IMR-90 (cell line): ENCODE measurements at regions not wholly inside any gene's neighbourhood (a gene's known extent, or its start where the extent isn't known, plus 50 kb on each side); places are given as distances from the start of the nearest gene placed in this dataset.

ENCODE experiments used
- ATAC-seq: fragments of 200-7000 bp; cut with Tn5 transposase; 2 replicates; pipeline ENCODE4 v1.9.1; 2020; ENCODE audit warnings: low read depth, mild to moderate bottlenecking, moderate library complexity
- BruUV-seq: library from RNA; stranded (reverse); fragments of 400-500 nt; replicated peaks from 2 replicates; lab custom pipeline; 2021; lab: Mats Ljungman, UMichigan
- CTCF ChIA-PET: fragments of 300-600 bp; formaldehyde crosslinking; extraction: SDS; loops from one replicate; lab custom pipeline; 2021; ENCODE audit warnings: antibody characterized with exemption; lab: Yijun Ruan, JAX
- POLR2A ChIA-PET: fragments of 300-600 bp; sonication (Branson Sonifier 250); formaldehyde crosslinking; loops from one replicate; lab custom pipeline; 2022; ENCODE audit warnings: antibody characterized with exemption; ENCODE audit not compliant: unreplicated experiment; lab: Charles Lee
- DNase-seq: peaks from one replicate; pipeline ENCODE4 v3.0.0; 2013
- H2AFZ ChIP-seq: replicated peaks from 2 replicates; pipeline ENCODE3; 2013; ENCODE audit warnings: low read length, mild to moderate bottlenecking; ENCODE audit not compliant: poor library complexity
- H2AK5ac ChIP-seq: 2 replicates; pipeline ENCODE4 v1.6.1; 2013; ENCODE audit warnings: low read depth, low read length, inconsistent platforms
- H2AK9ac ChIP-seq: replicated peaks from 2 replicates; pipeline ENCODE3; 2013; ENCODE audit warnings: mild to moderate bottlenecking, low read depth, low read length, moderate library complexity; ENCODE audit not compliant: poor library complexity
- H2BK120ac ChIP-seq: 2 replicates; pipeline ENCODE4 v1.6.1; 2013; ENCODE audit warnings: low read depth, low read length, inconsistent platforms
- H2BK15ac ChIP-seq: 3 replicates; pipeline ENCODE4 v1.6.1; 2013; ENCODE audit warnings: low read depth, low read length, inconsistent platforms
- H2BK20ac ChIP-seq: 2 replicates; pipeline ENCODE4 v1.6.1; 2013; ENCODE audit warnings: low read depth, mild to moderate bottlenecking, inconsistent platforms, low read length, moderate library complexity
- H2BK5ac ChIP-seq: 2 replicates; pipeline ENCODE4 v1.6.1; 2013; ENCODE audit warnings: mild to moderate bottlenecking, low read depth, low read length, inconsistent platforms; ENCODE audit not compliant: poor library complexity, severe bottlenecking
- H3K14ac ChIP-seq: replicated peaks from 2 replicates; pipeline ENCODE4 v1.6.1; 2013; ENCODE audit warnings: low read depth, low read length, inconsistent platforms
- H3K18ac ChIP-seq: 2 replicates; pipeline ENCODE4 v1.6.1; 2013; ENCODE audit warnings: low read depth, low read length, control low read depth
- H3K23ac ChIP-seq: 2 replicates; pipeline ENCODE4 v1.6.1; 2013; ENCODE audit warnings: low read depth, low read length, inconsistent platforms
- H3K27ac ChIP-seq: 2 replicates; pipeline ENCODE4 v1.5.1; 2013; ENCODE audit warnings: mild to moderate bottlenecking, control low read depth, low read length; ENCODE audit not compliant: insufficient read depth
- H3K27me3 ChIP-seq: 2 replicates; pipeline ENCODE4 v1.6.1; 2013; ENCODE audit warnings: low read length; ENCODE audit not compliant: control insufficient read depth, insufficient read depth
- H3K36me3 ChIP-seq: 2 replicates; pipeline ENCODE4 v1.6.1; 2013; ENCODE audit warnings: low read length, mixed read lengths; ENCODE audit not compliant: control insufficient read depth, insufficient read depth
- H3K4ac ChIP-seq: 2 replicates; pipeline ENCODE4 v1.6.1; 2013; ENCODE audit warnings: low read depth, low read length, inconsistent platforms
- H3K4me1 ChIP-seq: 2 replicates; pipeline ENCODE4 v1.6.1; 2013; ENCODE audit warnings: low read length, mixed read lengths; ENCODE audit not compliant: control insufficient read depth, insufficient read depth
- H3K4me2 ChIP-seq: 2 replicates; pipeline ENCODE4 v1.6.1; 2013; ENCODE audit warnings: low read depth, mild to moderate bottlenecking, control low read depth, low read length, moderate library complexity
- H3K4me3 ChIP-seq: 2 replicates; pipeline ENCODE4 v1.5.1; 2013; ENCODE audit warnings: low read depth, mild to moderate bottlenecking, control low read depth, low read length, moderate library complexity; ENCODE audit not compliant: insufficient read depth
- H3K56ac ChIP-seq: 2 replicates; pipeline ENCODE4 v1.6.1; 2013; ENCODE audit warnings: low read length, inconsistent platforms; ENCODE audit not compliant: insufficient read depth; ENCODE audit errors: extremely low read depth
- H3K79me1 ChIP-seq, 2 experiments: 2 replicates each; pipeline ENCODE4 v1.6.1; 2013; ENCODE audit warnings: low read length in 2 of 2, inconsistent platforms in 1 of 2, low read depth in 1 of 2
- H3K9ac ChIP-seq: 2 replicates; pipeline ENCODE4 v1.6.1; 2013; ENCODE audit warnings: low read depth, low read length, control low read depth
- H3K9me1 ChIP-seq: 2 replicates; pipeline ENCODE4 v1.6.1; 2013; ENCODE audit warnings: low read length, inconsistent platforms; ENCODE audit not compliant: insufficient read depth
- H3K9me3 ChIP-seq: 2 replicates; pipeline ENCODE4 v1.6.1; 2013; ENCODE audit warnings: low read length; ENCODE audit not compliant: control insufficient read depth, insufficient read depth
- H4K20me1 ChIP-seq: 2 replicates; pipeline ENCODE4 v1.6.1; 2013; ENCODE audit warnings: low read length, inconsistent platforms; ENCODE audit not compliant: insufficient read depth
- H4K5ac ChIP-seq: 2 replicates; pipeline ENCODE4 v1.6.1; 2013; ENCODE audit warnings: mild to moderate bottlenecking, low read depth, low read length, control low read depth
- H4K8ac ChIP-seq, 2 experiments: 2 replicates each; pipeline ENCODE4 v1.6.1; 2013; ENCODE audit warnings: low read depth in 2 of 2, low read length in 2 of 2, control low read depth in 1 of 2, inconsistent platforms in 1 of 2
- H4K91ac ChIP-seq: 2 replicates; pipeline ENCODE4 v1.6.1; 2013; ENCODE audit warnings: low read depth, low read length, inconsistent platforms; ENCODE audit not compliant: insufficient read depth
- BHLHE40 ChIP-seq: fragments of 150-350 bp; IDR thresholded peaks from 2 replicates; pipeline ENCODE4 v1.6.1; 2016; ENCODE audit warnings: mild to moderate bottlenecking, low read depth, low read length
- CEBPB ChIP-seq: IDR thresholded peaks from 2 replicates; pipeline ENCODE4 v1.6.1; 2012; ENCODE audit warnings: low read depth, low read length, improper control_type of control experiment
- CHD1 ChIP-seq: IDR thresholded peaks from 2 replicates; pipeline ENCODE4 v1.6.1; 2012; ENCODE audit warnings: low read depth, low read length, improper control_type of control experiment
- FOS ChIP-seq: fragments of 150-350 bp; IDR thresholded peaks from 2 replicates; pipeline ENCODE4 v1.6.1; 2016; ENCODE audit warnings: low read depth, low read length
- MAFK ChIP-seq: IDR thresholded peaks from 2 replicates; pipeline ENCODE4 v1.6.1; 2012; ENCODE audit warnings: low read depth, low read length, improper control_type of control experiment
- MAZ ChIP-seq: IDR thresholded peaks from 2 replicates; pipeline ENCODE4 v1.6.1; 2012; ENCODE audit warnings: low read depth, mild to moderate bottlenecking, low read length, improper control_type of control experiment, moderate library complexity, borderline replicate concordance
- MXI1 ChIP-seq: IDR thresholded peaks from 2 replicates; pipeline ENCODE4 v1.6.1; 2012; ENCODE audit warnings: low read depth, mild to moderate bottlenecking, low read length, moderate library complexity, borderline replicate concordance
- NFE2L2 ChIP-seq: fragments of 150-350 bp; IDR thresholded peaks from 2 replicates; pipeline ENCODE4 v1.6.1; 2016; ENCODE audit warnings: low read depth, mild to moderate bottlenecking, low read length
- POLR2A ChIP-seq: IDR thresholded peaks from 2 replicates; pipeline ENCODE4 v1.6.1; 2012; ENCODE audit warnings: mild to moderate bottlenecking, low read depth, low read length
- RAD21 ChIP-seq: IDR thresholded peaks from 2 replicates; pipeline ENCODE4 v1.6.1; 2012; ENCODE audit warnings: low read length, improper control_type of control experiment
- RCOR1 ChIP-seq: IDR thresholded peaks from 2 replicates; pipeline ENCODE4 v1.6.1; 2012; ENCODE audit warnings: mild to moderate bottlenecking, low read length, improper control_type of control experiment; ENCODE audit not compliant: insufficient replicate concordance
- RFX5 ChIP-seq: IDR thresholded peaks from 2 replicates; pipeline ENCODE4 v1.8.0; 2012; ENCODE audit warnings: low read depth, mild to moderate bottlenecking, low read length, moderate library complexity
- SMC3 ChIP-seq: fragments of 150-350 bp; IDR thresholded peaks from 2 replicates; pipeline ENCODE4 v1.6.1; 2016; ENCODE audit warnings: low read depth, mild to moderate bottlenecking, antibody characterized with exemption, low read length, moderate library complexity
- WGBS, 2 experiments: methylation state at CpG; one replicate each; pipeline versions ENCODE4 v1.1.5 to v1.1.7; 2013; ENCODE audit warnings: missing lambda C conversion rate in 2 of 2; ENCODE audit not compliant: insufficient read length in 1 of 2; ENCODE audit errors: extremely low coverage in 2 of 2; 5-methylcytosine and 5-hydroxymethylcytosine counted together
- dilution Hi-C: fragments of 300-500 bp; cut with HindIII; formaldehyde crosslinking; loops from one replicate; pipeline ENCODE4 v1.14.3; 2018; ENCODE audit warnings: low sequenced_read_pairs; ENCODE audit not compliant: unreplicated experiment
- in situ Hi-C: fragments of 300-500 bp; cut with MboI; formaldehyde crosslinking; loops from 3 replicates; pipeline ENCODE4 v1.14.3; 2019; ENCODE audit warnings: low sequenced_read_pairs, inconsistent platforms, mixed read lengths
- intact Hi-C: fragments of 100-400 bp; cut with micrococcal nuclease; formaldehyde crosslinking; loops from 2 replicates; pipeline ENCODE4 v1.10.0; 2022
- TF ChIP-seq, protein P1 (sequence below): conservative IDR thresholded peaks from 2 replicates; pipeline ENCODE4 v1.5.1; 2012; ENCODE audit warnings: mild to moderate bottlenecking, low read depth, low read length, improper control_type of control experiment
- TF ChIP-seq, protein P2 (sequence below): fragments of 150-350 bp; IDR thresholded peaks from 2 replicates; pipeline ENCODE4 v1.6.1; 2017; ENCODE audit warnings: mild to moderate bottlenecking, antibody characterized with exemption, low read length, low read depth
- TF ChIP-seq, protein P3 (sequence below): fragments of 150-350 bp; IDR thresholded peaks from 2 replicates; pipeline ENCODE4 v1.6.1; 2016; ENCODE audit warnings: low read depth, mild to moderate bottlenecking, low read length, moderate library complexity, borderline replicate concordance

DNA sequence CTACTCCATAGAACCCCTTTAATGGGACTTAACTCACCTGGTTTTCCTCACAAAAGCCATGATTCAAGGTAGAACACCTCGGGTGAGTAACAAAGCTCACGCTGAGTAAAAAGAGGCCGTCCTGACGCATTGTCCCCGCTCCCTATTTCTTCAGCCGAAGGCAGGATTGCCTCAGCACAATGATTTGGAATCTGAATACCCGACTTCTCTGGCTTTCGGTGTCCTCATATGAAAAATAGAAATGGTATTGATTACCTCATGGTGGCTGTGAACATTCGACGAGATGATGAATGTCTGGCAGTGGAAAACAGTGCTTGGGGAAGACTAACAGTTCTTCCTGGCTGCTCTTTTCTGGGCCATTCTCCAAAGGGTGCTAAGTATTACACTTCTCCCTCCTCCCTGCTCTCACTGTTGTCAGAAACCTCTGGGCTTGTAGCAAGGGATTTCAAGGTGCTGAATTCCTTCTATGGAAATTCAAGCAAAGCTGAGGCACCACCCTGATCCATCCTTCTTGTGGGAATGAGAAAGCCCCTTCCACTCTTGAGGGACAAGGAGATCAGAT, 148.3 kb downstream of the C1orf94 start:
- H2BK120ac ChIP-seq: no peak overlapping the region
- 35% methylated on average over 2 of the region's 10 CpGs; no CpG with 5 or more reads in 1 of the 2 experiments for WGBS, 2 experiments
- H3K4me2 ChIP-seq: no peak overlapping the region
- no peak overlapping the region for H4K5ac ChIP-seq
- no peak overlapping the region for H4K8ac ChIP-seq
- H3K9me3 ChIP-seq: peaks cover 24% of the 10 kb centered on the region
- no peaks in the 10 kb centered on the region for H3K9me1 ChIP-seq
- H3K23ac ChIP-seq: no peak overlapping the region
- H2BK5ac ChIP-seq: no peak overlapping the region
- TF ChIP-seq SMC3 (no peak), RFX5 (no peak), FOS (no peak), POLR2A (no peak), CEBPB (no peak), MAZ (no peak), RAD21 (no peak), NFE2L2 (no peak), BHLHE40 (no peak), MXI1 (no peak), RCOR1 (no peak), MAFK (no peak), CHD1 (no peak)
- TF ChIP-seq, protein P1, sequence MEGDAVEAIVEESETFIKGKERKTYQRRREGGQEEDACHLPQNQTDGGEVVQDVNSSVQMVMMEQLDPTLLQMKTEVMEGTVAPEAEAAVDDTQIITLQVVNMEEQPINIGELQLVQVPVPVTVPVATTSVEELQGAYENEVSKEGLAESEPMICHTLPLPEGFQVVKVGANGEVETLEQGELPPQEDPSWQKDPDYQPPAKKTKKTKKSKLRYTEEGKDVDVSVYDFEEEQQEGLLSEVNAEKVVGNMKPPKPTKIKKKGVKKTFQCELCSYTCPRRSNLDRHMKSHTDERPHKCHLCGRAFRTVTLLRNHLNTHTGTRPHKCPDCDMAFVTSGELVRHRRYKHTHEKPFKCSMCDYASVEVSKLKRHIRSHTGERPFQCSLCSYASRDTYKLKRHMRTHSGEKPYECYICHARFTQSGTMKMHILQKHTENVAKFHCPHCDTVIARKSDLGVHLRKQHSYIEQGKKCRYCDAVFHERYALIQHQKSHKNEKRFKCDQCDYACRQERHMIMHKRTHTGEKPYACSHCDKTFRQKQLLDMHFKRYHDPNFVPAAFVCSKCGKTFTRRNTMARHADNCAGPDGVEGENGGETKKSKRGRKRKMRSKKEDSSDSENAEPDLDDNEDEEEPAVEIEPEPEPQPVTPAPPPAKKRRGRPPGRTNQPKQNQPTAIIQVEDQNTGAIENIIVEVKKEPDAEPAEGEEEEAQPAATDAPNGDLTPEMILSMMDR: no peak
- TF ChIP-seq, protein P2, sequence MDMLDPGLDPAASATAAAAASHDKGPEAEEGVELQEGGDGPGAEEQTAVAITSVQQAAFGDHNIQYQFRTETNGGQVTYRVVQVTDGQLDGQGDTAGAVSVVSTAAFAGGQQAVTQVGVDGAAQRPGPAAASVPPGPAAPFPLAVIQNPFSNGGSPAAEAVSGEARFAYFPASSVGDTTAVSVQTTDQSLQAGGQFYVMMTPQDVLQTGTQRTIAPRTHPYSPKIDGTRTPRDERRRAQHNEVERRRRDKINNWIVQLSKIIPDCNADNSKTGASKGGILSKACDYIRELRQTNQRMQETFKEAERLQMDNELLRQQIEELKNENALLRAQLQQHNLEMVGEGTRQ: no peak
- TF ChIP-seq, protein P3, sequence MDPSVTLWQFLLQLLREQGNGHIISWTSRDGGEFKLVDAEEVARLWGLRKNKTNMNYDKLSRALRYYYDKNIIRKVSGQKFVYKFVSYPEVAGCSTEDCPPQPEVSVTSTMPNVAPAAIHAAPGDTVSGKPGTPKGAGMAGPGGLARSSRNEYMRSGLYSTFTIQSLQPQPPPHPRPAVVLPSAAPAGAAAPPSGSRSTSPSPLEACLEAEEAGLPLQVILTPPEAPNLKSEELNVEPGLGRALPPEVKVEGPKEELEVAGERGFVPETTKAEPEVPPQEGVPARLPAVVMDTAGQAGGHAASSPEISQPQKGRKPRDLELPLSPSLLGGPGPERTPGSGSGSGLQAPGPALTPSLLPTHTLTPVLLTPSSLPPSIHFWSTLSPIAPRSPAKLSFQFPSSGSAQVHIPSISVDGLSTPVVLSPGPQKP: no peak
- H3K18ac ChIP-seq: no peak overlapping the region
- H2AK5ac ChIP-seq: no peak overlapping the region
- CTCF ChIA-PET: no interaction called here
- dilution Hi-C loops: no loop called here
- no peak overlapping the region for H3K56ac ChIP-seq
- no peak overlapping the region for H3K4me3 ChIP-seq
- no peak for DNase-seq
- H3K9ac ChIP-seq: no peak overlapping the region
- H2BK20ac ChIP-seq: no peak overlapping the region
- intact Hi-C loops: no loop called here
- no peak overlapping the region for H3K4ac ChIP-seq
- H3K36me3 ChIP-seq: no peaks in the 10 kb centered on the region
- no peak overlapping the region for H2AK9ac ChIP-seq
- H4K91ac ChIP-seq: no peak overlapping the region
- H3K27me3 ChIP-seq: no peaks in the 10 kb centered on the region
- ATAC-seq: no peak
- no peak overlapping the region for H2BK15ac ChIP-seq
- H3K27ac ChIP-seq: no peak overlapping the region
- in situ Hi-C loops: no loop called here
- POLR2A ChIA-PET: no interaction called here
- BruUV-seq: no TSS peak
- H2AFZ ChIP-seq: no peak overlapping the region
- no peaks in the 10 kb centered on the region for H4K20me1 ChIP-seq
- no peak overlapping the region for H3K14ac ChIP-seq
- H3K4me1 ChIP-seq: no peaks in the 10 kb centered on the region
- H3K79me1 ChIP-seq: no peaks in the 10 kb centered on the region
